ENCODE measurements at regions not wholly inside any gene's neighbourhood (a gene's known extent, or its start where the extent isn't known, plus 50 kb on each side); places are given as distances from the start of the nearest gene placed in this dataset.

GRCh38 chr16:88317613-88317965 is 65.2 kb upstream of the ZNF469 start:
- Mint-ChIP-seq H3K36me3 (ENCODE audit: low read depth, unreplicated experiment) (no peaks in the 10 kb centered on the region), H3K4me1 (ENCODE audit: unreplicated experiment) (peaks cover 5% of the 10 kb centered on the region), H3K9me3 (ENCODE audit: unreplicated experiment) (no peaks in the 10 kb centered on the region), H3K4me3 (ENCODE audit: unreplicated experiment) (no peak overlapping the region), H3K27ac (ENCODE audit: unreplicated experiment) (no peak overlapping the region), H3K27me3 (ENCODE audit: unreplicated experiment) (peaks cover 4% of the 10 kb centered on the region)
- no peak for TF ChIP-seq CTCF (IDR thresholded peaks at IDR 0.05; ENCODE audit: unreplicated experiment)
- DNase-seq (ENCODE audit: low spot score) = no peak

GRCh38 chr16:88318051-88318450 is 64.7 kb upstream of the ZNF469 start:
- Mint-ChIP-seq H3K9me3 (ENCODE audit: unreplicated experiment) (no peaks in the 10 kb centered on the region), H3K36me3 (ENCODE audit: low read depth, unreplicated experiment) (no peaks in the 10 kb centered on the region), H3K4me3 (ENCODE audit: unreplicated experiment) (no peak overlapping the region), H3K27ac (ENCODE audit: unreplicated experiment) (no peak overlapping the region), H3K4me1 (ENCODE audit: unreplicated experiment) (peaks cover 5% of the 10 kb centered on the region), H3K27me3 (ENCODE audit: unreplicated experiment) (peaks cover 4% of the 10 kb centered on the region)
- no peak for DNase-seq (ENCODE audit: low spot score)
- no peak for TF ChIP-seq CTCF (IDR thresholded peaks at IDR 0.05; ENCODE audit: unreplicated experiment)

- TF ChIP-seq CTCF (IDR thresholded peaks at IDR 0.05; ENCODE audit: unreplicated experiment) = no peak
- no peak overlapping the region for H3K4me3 Mint-ChIP-seq (ENCODE audit: unreplicated experiment)
- no peaks in the 10 kb centered on the region for H3K9me3 Mint-ChIP-seq (ENCODE audit: unreplicated experiment)
- DNase-seq (ENCODE audit: low spot score) = no peak
- no peaks in the 10 kb centered on the region for H3K36me3 Mint-ChIP-seq (ENCODE audit: low read depth, unreplicated experiment)
- peaks cover 5% of the 10 kb centered on the region for H3K4me1 Mint-ChIP-seq (ENCODE audit: unreplicated experiment)
- peaks cover 4% of the 10 kb centered on the region for H3K27me3 Mint-ChIP-seq (ENCODE audit: unreplicated experiment)
- H3K27ac Mint-ChIP-seq (ENCODE audit: unreplicated experiment) = no peak overlapping the region
Measured at GRCh38 chr16:88318521-88318920, 64.2 kb upstream of the ZNF469 start.

- Mint-ChIP-seq H3K27ac (ENCODE audit: unreplicated experiment) (no peak overlapping the region), H3K4me3 (ENCODE audit: unreplicated experiment) (no peak overlapping the region), H3K36me3 (ENCODE audit: low read depth, unreplicated experiment) (peaks cover under 1% of the 10 kb centered on the region), H3K27me3 (ENCODE audit: unreplicated experiment) (peaks cover 4% of the 10 kb centered on the region), H3K9me3 (ENCODE audit: unreplicated experiment) (no peaks in the 10 kb centered on the region), H3K4me1 (ENCODE audit: unreplicated experiment) (peaks cover 5% of the 10 kb centered on the region)
- no peak for DNase-seq (ENCODE audit: low spot score)
- TF ChIP-seq CTCF (IDR thresholded peaks at IDR 0.05; ENCODE audit: unreplicated experiment) = no peak
Measured at GRCh38 chr16:88319116-88319965, 63.4 kb upstream of the ZNF469 start.

GRCh38 chr16:88320947-88321634 is 61.7 kb upstream of the ZNF469 start:
- no peak overlapping the region for H3K27ac Mint-ChIP-seq (ENCODE audit: unreplicated experiment)
- peaks cover 5% of the 10 kb centered on the region for H3K27me3 Mint-ChIP-seq (ENCODE audit: unreplicated experiment)
- peaks cover 7% of the 10 kb centered on the region for H3K4me1 Mint-ChIP-seq (ENCODE audit: unreplicated experiment)

More at GRCh38 chr16:88320947-88321634, 61.7 kb upstream of the ZNF469 start:
- DNase-seq (ENCODE audit: low spot score) = no peak
- no peaks in the 10 kb centered on the region for H3K9me3 Mint-ChIP-seq (ENCODE audit: unreplicated experiment)
- no peak for TF ChIP-seq CTCF (IDR thresholded peaks at IDR 0.05; ENCODE audit: unreplicated experiment)
- peaks cover 3% of the 10 kb centered on the region for H3K36me3 Mint-ChIP-seq (ENCODE audit: low read depth, unreplicated experiment)
- H3K4me3 Mint-ChIP-seq (ENCODE audit: unreplicated experiment) = no peak overlapping the region
